ENCODE measurements at regions not wholly inside any gene's neighbourhood (a gene's known extent, or its start where the extent isn't known, plus 50 kb on each side); places are given as distances from the start of the nearest gene placed in this dataset.

DNA sequence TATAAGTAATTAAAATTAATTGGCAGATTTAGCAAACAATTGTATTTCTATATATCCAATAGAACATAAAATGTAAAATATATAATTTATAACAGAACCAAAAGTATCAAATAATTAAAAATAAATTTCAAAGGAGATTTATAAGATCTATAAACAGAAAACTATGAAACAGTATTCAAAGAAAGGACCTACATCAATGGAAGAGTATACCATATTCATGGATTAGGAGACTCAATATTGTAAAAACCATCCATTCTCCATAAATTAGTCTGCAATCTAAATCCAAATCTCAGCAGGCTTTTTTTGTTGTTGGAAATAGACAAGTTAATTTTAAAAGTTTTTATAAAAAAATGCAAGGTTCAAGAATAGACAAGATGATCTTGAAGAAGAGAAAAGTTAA lies 149.0 kb upstream of the RUNX3 start:
- H2AFZ ChIP-seq (ENCODE audit: low read length) = no peak overlapping the region
- H3K4me1 ChIP-seq (ENCODE audit: insufficient read depth, low read length) = no peaks in the 10 kb centered on the region
- TF ChIP-seq ZNF841 (CRISPR knock-in tag; IDR thresholded peaks at IDR 0.05; ENCODE audit: borderline replicate concordance) (no peak), U2AF2 (IDR thresholded peaks at IDR 0.05; ENCODE audit: low read depth, low read length) (no peak)
- TF ChIP-seq, protein P1, sequence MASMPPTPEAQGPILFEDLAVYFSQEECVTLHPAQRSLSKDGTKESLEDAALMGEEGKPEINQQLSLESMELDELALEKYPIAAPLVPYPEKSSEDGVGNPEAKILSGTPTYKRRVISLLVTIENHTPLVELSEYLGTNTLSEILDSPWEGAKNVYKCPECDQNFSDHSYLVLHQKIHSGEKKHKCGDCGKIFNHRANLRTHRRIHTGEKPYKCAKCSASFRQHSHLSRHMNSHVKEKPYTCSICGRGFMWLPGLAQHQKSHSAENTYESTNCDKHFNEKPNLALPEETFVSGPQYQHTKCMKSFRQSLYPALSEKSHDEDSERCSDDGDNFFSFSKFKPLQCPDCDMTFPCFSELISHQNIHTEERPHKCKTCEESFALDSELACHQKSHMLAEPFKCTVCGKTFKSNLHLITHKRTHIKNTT (CRISPR knock-in tag; IDR thresholded peaks at IDR 0.05) = no peak
- ATAC-seq (no peak), FAIRE-seq (no peak), DNase-seq (ENCODE audit: low spot score) (no peak)
- ChIA-PET CTCF (ENCODE audit: low intra/inter-chr PET ratio, low total read pairs) (no interaction called here), POLR2A (no interaction called here)
- peaks cover 7% of the 10 kb centered on the region; the same call in 1 of the 2 replicates for H3K9me3 ChIP-seq (ENCODE audit: low read length)
- no peaks in the 10 kb centered on the region for H3K36me3 ChIP-seq (replicated peaks in 1 of 2; ENCODE audit: control insufficient read depth in 1 of 2, insufficient read depth in 2 of 2, low read length in 2 of 2)
- no peak overlapping the region for H3K4me3 ChIP-seq (replicated peaks in 1 of 3; ENCODE audit: insufficient read depth in 1 of 3, low read depth in 2 of 3, low read length in 3 of 3)
- intact Hi-C loops (cut with micrococcal nuclease; ENCODE audit: unreplicated experiment) (no loop called here), in situ Hi-C loops (cut with HindIII; ENCODE audit: extremely low pct_ligation_motif_present, low pct_unique_long_range_greater_than_20kb) (no loop called here)
- H3K79me2 ChIP-seq (ENCODE audit: insufficient read depth, low read length) = no peaks in the 10 kb centered on the region
- no peak overlapping the region for H3K27ac ChIP-seq (ENCODE audit: extremely low read length, insufficient read depth, low read length)
- H4K20me1 ChIP-seq (ENCODE audit: insufficient read depth, low read length) = no peaks in the 10 kb centered on the region
- no peak overlapping the region for H3K9ac ChIP-seq (ENCODE audit: insufficient read depth, low read depth, low read length)
- no TSS peak for BruUV-seq (replicated peaks)
- H3K27me3 ChIP-seq (ENCODE audit: control insufficient read depth in 1 of 2, insufficient read depth in 2 of 2, low read length in 2 of 2) = 0 out of 5 replicates have a peak, but pooled peaks cover 1 to 7% of the 10 kb centered on the region in 2 experiments
- H3K4me2 ChIP-seq (ENCODE audit: low read depth, low read length) = no peak overlapping the region

DNA sequence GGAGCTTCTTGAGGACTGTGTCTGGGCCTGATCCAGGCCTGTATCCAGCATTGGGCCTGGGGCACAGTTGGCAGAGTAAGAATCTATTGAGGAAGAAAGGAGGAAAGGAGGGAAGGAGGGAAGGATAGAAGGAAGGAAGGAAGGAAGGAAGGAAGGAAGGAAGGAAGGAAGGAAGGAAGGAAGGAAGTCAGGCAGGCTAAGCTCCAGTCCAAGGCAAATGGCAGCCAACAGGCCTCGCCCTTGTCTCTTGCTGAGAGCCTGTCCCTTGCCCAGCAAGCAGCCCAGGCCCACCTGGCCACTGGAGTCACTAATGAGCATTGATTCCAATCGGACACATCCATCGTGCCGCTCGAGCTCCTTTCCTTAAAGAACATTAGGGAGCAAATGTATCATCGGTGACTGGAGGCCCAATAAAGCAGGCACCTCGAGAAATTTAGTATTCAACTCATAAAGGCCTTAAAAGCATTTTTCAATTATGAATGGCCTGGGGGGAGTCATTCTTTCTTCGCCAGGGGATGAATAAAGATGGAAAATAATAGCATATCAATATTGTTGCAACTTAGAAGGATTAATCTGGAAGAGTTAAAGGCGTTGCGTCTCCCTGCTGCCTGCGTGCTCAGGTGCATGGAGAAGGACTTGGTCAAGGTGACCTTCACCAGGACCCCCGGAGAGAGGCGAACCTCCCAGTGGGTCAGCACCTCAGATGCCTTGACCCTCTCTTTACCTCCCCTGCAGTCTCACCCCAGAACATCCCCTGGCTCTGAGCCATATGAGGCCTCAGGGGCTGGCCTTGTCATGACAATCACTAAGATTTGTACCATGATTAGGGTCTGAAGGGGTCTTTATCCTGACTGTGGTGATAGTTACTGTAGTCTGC lies 144.5 kb upstream of the RUNX3 start:
- intact Hi-C loops (cut with micrococcal nuclease; ENCODE audit: unreplicated experiment) (no loop called here), in situ Hi-C loops (cut with HindIII; ENCODE audit: extremely low pct_ligation_motif_present, low pct_unique_long_range_greater_than_20kb) (no loop called here)
- no peaks in the 10 kb centered on the region for H4K20me1 ChIP-seq (ENCODE audit: insufficient read depth, low read length)
- TF ChIP-seq CENPX (CRISPR knock-in tag; IDR thresholded peaks at IDR 0.05) (no peak), ESRRA (CRISPR knock-in tag; IDR thresholded peaks at IDR 0.05; ENCODE audit: low read depth) (no peak), POGZ (CRISPR knock-in tag; IDR thresholded peaks at IDR 0.05) (no peak), NBN (conservative IDR thresholded peaks at IDR 0.05) (no peak), ZNF747 (CRISPR knock-in tag; IDR thresholded peaks at IDR 0.05; ENCODE audit: borderline replicate concordance) (no peak)
- TF ChIP-seq, protein P2, sequence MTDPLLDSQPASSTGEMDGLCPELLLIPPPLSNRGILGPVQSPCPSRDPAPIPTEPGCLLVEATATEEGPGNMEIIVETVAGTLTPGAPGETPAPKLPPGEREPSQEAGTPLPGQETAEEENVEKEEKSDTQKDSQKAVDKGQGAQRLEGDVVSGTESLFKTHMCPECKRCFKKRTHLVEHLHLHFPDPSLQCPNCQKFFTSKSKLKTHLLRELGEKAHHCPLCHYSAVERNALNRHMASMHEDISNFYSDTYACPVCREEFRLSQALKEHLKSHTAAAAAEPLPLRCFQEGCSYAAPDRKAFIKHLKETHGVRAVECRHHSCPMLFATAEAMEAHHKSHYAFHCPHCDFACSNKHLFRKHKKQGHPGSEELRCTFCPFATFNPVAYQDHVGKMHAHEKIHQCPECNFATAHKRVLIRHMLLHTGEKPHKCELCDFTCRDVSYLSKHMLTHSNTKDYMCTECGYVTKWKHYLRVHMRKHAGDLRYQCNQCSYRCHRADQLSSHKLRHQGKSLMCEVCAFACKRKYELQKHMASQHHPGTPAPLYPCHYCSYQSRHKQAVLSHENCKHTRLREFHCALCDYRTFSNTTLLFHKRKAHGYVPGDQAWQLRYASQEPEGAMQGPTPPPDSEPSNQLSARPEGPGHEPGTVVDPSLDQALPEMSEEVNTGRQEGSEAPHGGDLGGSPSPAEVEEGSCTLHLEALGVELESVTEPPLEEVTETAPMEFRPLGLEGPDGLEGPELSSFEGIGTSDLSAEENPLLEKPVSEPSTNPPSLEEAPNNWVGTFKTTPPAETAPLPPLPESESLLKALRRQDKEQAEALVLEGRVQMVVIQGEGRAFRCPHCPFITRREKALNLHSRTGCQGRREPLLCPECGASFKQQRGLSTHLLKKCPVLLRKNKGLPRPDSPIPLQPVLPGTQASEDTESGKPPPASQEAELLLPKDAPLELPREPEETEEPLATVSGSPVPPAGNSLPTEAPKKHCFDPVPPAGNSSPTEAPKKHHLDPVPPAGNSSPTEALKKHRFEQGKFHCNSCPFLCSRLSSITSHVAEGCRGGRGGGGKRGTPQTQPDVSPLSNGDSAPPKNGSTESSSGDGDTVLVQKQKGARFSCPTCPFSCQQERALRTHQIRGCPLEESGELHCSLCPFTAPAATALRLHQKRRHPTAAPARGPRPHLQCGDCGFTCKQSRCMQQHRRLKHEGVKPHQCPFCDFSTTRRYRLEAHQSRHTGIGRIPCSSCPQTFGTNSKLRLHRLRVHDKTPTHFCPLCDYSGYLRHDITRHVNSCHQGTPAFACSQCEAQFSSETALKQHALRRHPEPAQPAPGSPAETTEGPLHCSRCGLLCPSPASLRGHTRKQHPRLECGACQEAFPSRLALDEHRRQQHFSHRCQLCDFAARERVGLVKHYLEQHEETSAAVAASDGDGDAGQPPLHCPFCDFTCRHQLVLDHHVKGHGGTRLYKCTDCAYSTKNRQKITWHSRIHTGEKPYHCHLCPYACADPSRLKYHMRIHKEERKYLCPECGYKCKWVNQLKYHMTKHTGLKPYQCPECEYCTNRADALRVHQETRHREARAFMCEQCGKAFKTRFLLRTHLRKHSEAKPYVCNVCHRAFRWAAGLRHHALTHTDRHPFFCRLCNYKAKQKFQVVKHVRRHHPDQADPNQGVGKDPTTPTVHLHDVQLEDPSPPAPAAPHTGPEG (CRISPR knock-in tag; IDR thresholded peaks at IDR 0.05) = no peak

More for the DNA sequence above, 144.5 kb upstream of the RUNX3 start:
- no peaks in the 10 kb centered on the region for H3K79me2 ChIP-seq (ENCODE audit: insufficient read depth, low read length)
- no peaks in the 10 kb centered on the region for H3K4me1 ChIP-seq (ENCODE audit: insufficient read depth, low read length)
- ATAC-seq (no peak), FAIRE-seq (no peak), DNase-seq (ENCODE audit: low spot score) (no peak)
- WGBS (ENCODE audit: low lambda C conversion rate) = 30% methylated on average over 11 of the region's 13 CpGs
- no peak overlapping the region for H3K27ac ChIP-seq (ENCODE audit: extremely low read length, insufficient read depth, low read length)
- no peak overlapping the region for H3K4me2 ChIP-seq (ENCODE audit: low read depth, low read length)
- no peak overlapping the region for H3K9ac ChIP-seq (ENCODE audit: insufficient read depth, low read depth, low read length)
- H3K36me3 ChIP-seq (replicated peaks in 1 of 2; ENCODE audit: control insufficient read depth in 1 of 2, insufficient read depth in 2 of 2, low read length in 2 of 2) = no peaks in the 10 kb centered on the region
- no peak overlapping the region for H3K4me3 ChIP-seq (replicated peaks in 1 of 3; ENCODE audit: insufficient read depth in 1 of 3, low read depth in 2 of 3, low read length in 3 of 3)
- ChIA-PET POLR2A (no interaction called here), CTCF (ENCODE audit: low intra/inter-chr PET ratio, low total read pairs) (no interaction called here)
- peaks cover 1 to 20% of the 10 kb centered on the region in 2 experiments; a peak in 1 of 5 replicates for H3K27me3 ChIP-seq (ENCODE audit: control insufficient read depth in 1 of 2, insufficient read depth in 2 of 2, low read length in 2 of 2)
- no peak overlapping the region for H2AFZ ChIP-seq (ENCODE audit: low read length)
- peaks cover 7% of the 10 kb centered on the region; the same call in 1 of the 2 replicates for H3K9me3 ChIP-seq (ENCODE audit: low read length)
- no TSS peak for BruUV-seq (replicated peaks)

All from HepG2 (cell line).